ENCODE measurements at regions not wholly inside any gene's neighbourhood (a gene's known extent, or its start where the extent isn't known, plus 50 kb on each side); places are given as distances from the start of the nearest gene placed in this dataset.

- DNase-seq = peak; percentile 22
These were observed 673.1 kb downstream of the KCNA4 start for GRCh38 chr11:29343465-29344333.

- DNase-seq = no peak
These were observed 679.9 kb downstream of the KCNA4 start for GRCh38 chr11:29336727-29337575.

GRCh38 chr11:29334776-29335130 is 682.1 kb downstream of the KCNA4 start:
- DNase-seq = no peak

- no peak for DNase-seq
These were observed 682.6 kb downstream of the KCNA4 start for GRCh38 chr11:29333993-29334775.

GRCh38 chr11:29331451-29332010 is 685.3 kb downstream of the KCNA4 start:
- no peak for DNase-seq

- no peak for DNase-seq
These were observed 687.8 kb downstream of the KCNA4 start for GRCh38 chr11:29328961-29329441.

GRCh38 chr11:29327891-29328290 is 688.9 kb downstream of the KCNA4 start:
- DNase-seq = no peak

GRCh38 chr11:29326757-29327156 is 690.1 kb downstream of the KCNA4 start:
- no peak for DNase-seq

GRCh38 chr11:29324328-29324727 is 692.5 kb downstream of the KCNA4 start:
- no peak for DNase-seq

- no peak for DNase-seq
These were observed 695.3 kb downstream of the KCNA4 start for GRCh38 chr11:29321293-29322132.

- DNase-seq = no peak
These were observed 696.6 kb downstream of the KCNA4 start for GRCh38 chr11:29320196-29320595.

- DNase-seq = no peak
These were observed 697.6 kb downstream of the KCNA4 start for GRCh38 chr11:29319210-29319609.

GRCh38 chr11:29318134-29318845 is 698.5 kb downstream of the KCNA4 start:
- no peak for DNase-seq

- no peak for DNase-seq
These were observed 699.1 kb downstream of the KCNA4 start for GRCh38 chr11:29317694-29318093.

- DNase-seq = no peak
These were observed 701.6 kb downstream of the KCNA4 start for GRCh38 chr11:29315275-29315674.

GRCh38 chr11:29314211-29314610 is 702.6 kb downstream of the KCNA4 start:
- DNase-seq = no peak

- DNase-seq = no peak
These were observed 704.0 kb downstream of the KCNA4 start for GRCh38 chr11:29312812-29313211.

GRCh38 chr11:29310725-29311342 is 706.0 kb downstream of the KCNA4 start:
- no peak for DNase-seq

- DNase-seq = no peak
These were observed 706.8 kb downstream of the KCNA4 start for GRCh38 chr11:29309992-29310391.

GRCh38 chr11:29306527-29306926 is 710.3 kb downstream of the KCNA4 start:
- DNase-seq = no peak
